Kidney epithelial cell (primary cell): ENCODE measurements at regions not wholly inside any gene's neighbourhood (a gene's known extent, or its start where the extent isn't known, plus 50 kb on each side); places are given as distances from the start of the nearest gene placed in this dataset.

Experiments
- DNase-seq: peaks from one replicate; pipeline ENCODE4 v3.0.0-alpha.2; 2010; ENCODE audit warnings: low read depth
- H3K27me3 ChIP-seq: 2 replicates; pipeline ENCODE4 v1.6.0; 2011; ENCODE audit warnings: low read length; ENCODE audit not compliant: control insufficient read depth, insufficient read depth
- H3K36me3 ChIP-seq: 2 replicates; pipeline ENCODE4 v1.5.1; 2011; ENCODE audit warnings: low read length; ENCODE audit not compliant: control insufficient read depth, insufficient read depth
- H3K4me3 ChIP-seq: 2 replicates; pipeline ENCODE4 v1.5.1; 2011; ENCODE audit warnings: low read depth, mild to moderate bottlenecking, control low read depth, low read length
- TF ChIP-seq, protein P1 (sequence below): IDR thresholded peaks from 2 replicates; pipeline ENCODE4 v1.5.1; 2011; ENCODE audit warnings: mild to moderate bottlenecking, moderate library complexity, low read length, control low read depth, inconsistent platforms; ENCODE audit not compliant: insufficient read depth, poor library complexity, severe bottlenecking

DNA sequence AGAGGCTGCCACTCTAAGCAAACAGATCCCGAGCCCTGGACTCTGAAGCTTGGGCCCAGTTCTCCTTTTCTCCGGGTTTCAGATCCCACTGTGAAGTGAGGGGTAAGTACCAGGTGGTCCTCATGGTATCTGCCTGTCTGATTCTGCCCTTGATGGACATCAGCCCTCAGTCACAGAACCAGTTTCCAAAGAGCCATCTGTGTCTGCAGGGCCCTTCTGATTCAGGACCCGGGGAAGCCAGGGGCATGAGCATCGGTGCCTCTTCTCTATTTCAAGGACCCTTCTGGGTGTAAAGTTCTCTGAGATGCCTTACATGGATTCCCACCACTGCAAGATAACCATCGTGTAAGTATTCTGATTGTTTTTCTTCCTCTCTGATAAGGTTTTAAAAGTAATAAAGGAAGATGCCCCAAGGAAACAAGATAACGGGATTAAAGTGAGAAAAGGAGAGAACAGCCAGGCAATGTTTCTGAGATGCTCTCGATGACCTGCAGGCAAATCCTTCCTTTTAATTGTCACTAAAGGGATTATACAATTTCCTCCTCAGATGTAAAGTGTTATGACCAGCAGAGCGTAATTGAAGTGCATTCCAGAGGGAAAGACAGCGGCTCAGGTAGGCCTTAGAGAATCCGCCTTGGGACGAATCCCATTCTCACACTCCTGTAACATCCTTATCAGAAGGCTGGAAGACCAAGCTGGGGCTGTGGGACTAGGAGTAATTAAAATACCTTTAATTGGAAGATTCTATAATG lies 924.3 kb downstream of the TBC1D22A start:
- DNase-seq = no peak
- no peaks in the 10 kb centered on the region for H3K36me3 ChIP-seq
- H3K27me3 ChIP-seq = no peaks in the 10 kb centered on the region
- H3K4me3 ChIP-seq = no peak overlapping the region
- TF ChIP-seq, protein P1, sequence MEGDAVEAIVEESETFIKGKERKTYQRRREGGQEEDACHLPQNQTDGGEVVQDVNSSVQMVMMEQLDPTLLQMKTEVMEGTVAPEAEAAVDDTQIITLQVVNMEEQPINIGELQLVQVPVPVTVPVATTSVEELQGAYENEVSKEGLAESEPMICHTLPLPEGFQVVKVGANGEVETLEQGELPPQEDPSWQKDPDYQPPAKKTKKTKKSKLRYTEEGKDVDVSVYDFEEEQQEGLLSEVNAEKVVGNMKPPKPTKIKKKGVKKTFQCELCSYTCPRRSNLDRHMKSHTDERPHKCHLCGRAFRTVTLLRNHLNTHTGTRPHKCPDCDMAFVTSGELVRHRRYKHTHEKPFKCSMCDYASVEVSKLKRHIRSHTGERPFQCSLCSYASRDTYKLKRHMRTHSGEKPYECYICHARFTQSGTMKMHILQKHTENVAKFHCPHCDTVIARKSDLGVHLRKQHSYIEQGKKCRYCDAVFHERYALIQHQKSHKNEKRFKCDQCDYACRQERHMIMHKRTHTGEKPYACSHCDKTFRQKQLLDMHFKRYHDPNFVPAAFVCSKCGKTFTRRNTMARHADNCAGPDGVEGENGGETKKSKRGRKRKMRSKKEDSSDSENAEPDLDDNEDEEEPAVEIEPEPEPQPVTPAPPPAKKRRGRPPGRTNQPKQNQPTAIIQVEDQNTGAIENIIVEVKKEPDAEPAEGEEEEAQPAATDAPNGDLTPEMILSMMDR = no peak

DNA sequence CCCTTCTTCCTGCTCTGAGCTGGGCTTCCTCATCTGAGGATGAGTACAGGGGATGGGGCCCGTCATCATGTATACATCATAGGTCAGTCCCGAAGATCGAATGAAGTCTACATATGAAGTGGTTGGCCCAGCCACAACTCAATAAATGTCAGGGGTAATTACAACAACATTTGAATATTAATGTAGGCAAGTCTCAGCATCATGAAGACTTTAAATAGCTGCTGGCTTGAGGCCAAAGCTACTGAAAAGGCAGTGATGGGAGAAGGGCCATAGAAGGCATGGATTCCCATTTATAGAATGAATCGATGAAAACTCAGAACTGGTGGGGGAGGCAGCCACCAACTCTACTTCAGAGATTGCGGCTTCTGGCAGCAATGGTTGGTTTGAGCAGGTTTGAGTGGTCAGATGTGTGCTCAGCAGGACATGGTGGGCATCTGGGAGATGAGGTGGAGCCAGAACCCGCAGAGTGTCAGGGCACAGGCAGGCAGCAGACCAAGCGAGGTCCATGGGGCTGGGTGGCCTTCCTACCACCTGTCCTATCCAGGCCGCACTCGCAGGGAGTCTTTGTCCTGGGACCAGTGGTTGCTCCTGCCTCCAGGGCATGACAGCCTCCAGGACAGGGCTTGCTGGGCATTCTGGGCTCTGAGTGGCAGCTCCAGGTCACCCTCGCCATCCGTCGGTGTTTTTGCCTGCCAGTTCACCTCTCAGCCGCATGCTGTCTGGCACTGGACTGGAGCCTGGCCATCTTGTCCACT lies 919.1 kb downstream of the TBC1D22A start:
- Histone ChIP-seq H3K36me3 (no peaks in the 10 kb centered on the region), H3K4me3 (no peak overlapping the region), H3K27me3 (no peaks in the 10 kb centered on the region)
- TF ChIP-seq, protein P1 = no peak
- no peak for DNase-seq

DNA sequence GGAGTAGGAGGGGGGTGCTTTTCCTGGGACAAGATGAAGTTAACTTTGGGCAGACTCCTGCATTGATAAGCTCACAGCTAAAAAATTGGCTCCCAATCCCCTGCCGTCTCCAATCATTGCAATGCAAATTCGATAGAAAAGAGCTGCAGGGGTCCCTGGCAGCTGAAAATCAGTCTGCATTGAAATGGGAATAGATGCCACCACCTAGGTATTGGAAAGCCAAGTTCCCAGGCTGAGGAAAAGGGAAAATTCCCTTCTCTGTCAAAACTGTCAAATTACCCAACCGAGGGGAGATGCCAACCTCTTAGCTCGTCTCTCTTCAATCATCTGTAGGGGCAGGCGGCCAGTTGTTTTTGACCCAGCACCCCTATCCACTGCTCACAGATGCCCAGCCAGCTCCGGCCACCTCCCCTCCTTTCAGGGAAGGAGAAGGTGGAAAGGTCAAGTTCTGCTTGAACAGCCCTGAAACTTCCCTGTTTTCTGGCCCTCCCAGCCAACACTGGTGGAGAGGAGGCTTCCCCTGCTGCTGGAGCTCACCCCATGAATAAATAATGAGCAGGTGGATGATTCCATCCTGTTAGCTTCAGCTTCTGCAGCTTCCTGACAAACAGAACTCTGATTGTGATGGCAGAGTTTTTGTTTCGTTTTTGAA lies 916.3 kb downstream of the TBC1D22A start:
- Histone ChIP-seq H3K4me3 (no peak overlapping the region), H3K27me3 (no peaks in the 10 kb centered on the region)
- TF ChIP-seq, protein P1 = no peak

DNA sequence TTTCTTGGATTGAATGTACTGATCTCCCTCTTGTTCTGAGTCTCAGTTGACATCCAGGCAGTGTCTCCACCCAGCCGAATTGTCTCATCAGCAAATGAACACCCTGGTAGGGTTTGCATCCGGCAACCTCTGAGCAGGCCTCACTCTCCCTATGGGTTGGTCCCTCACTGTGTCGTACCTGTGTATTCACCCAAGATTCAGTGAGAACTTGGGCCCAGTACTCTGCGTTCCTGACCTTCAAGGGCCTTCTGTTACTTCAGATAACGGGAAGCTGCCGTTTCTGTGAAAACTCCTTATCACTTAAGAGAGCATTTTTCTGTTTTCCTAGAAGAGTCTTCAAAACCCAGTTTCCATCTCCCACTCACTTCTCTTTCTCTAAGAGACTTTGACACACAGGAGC lies 915.6 kb downstream of the TBC1D22A start:
- H3K36me3 ChIP-seq = no peaks in the 10 kb centered on the region
- H3K4me3 ChIP-seq = no peak overlapping the region
- no peak for DNase-seq
- TF ChIP-seq, protein P1 = no peak
- no peaks in the 10 kb centered on the region for H3K27me3 ChIP-seq

More for the DNA sequence above, 916.3 kb downstream of the TBC1D22A start:
- DNase-seq = no peak
- H3K36me3 ChIP-seq = no peaks in the 10 kb centered on the region

DNA sequence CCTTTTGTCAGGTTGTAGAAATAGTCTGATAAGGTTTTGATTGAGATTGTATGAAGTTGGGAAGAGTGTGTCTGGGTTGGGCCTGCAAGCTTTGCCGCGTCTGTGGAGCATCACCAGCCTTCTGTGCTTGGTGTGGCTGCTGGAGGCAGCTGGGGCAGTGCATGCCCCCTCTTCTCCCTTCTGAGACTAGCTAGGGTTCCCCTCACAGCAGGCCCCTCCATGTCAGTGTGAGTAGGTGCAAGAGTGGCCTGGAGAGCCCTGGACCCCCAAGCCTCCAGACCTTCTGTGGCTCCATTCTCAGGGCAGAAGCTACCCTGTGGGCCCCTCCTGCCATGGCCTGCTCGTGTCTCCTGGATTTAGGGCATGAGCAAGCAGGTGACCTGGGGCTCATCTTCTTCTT lies 914.2 kb downstream of the TBC1D22A start:
- Histone ChIP-seq H3K4me3 (no peak overlapping the region), H3K27me3 (no peaks in the 10 kb centered on the region), H3K36me3 (no peaks in the 10 kb centered on the region)
- no peak for DNase-seq
- TF ChIP-seq, protein P1 = no peak
